ENCODE measurements at regions not wholly inside any gene's neighbourhood (a gene's known extent, or its start where the extent isn't known, plus 50 kb on each side); places are given as distances from the start of the nearest gene placed in this dataset. TPM values are rescaled to one million over a fixed set of nuclear protein-coding genes. Genes with fewer than 3 reads are reported as not detected.

DNA sequence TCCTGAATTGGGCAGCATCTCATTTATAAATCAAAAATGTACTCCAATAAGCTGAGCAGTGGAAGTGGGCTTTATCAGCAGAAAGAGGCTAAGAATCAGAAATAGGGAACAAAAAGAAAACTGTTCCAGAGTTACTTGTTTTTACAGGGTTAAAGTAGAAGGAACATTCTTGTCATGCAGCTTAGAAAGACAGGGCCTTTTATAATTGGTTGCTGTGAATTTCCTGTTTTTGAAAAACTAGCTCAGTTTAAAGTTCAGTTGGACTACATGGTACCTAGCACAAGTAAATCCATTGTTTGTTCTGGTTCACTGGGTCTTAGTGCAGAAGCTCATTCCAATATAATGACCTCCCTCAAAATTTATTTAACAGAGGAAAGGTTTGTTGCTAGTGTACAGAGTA is 200.8 kb downstream of the GRIA2 start:
- TF ChIP-seq, protein P1, sequence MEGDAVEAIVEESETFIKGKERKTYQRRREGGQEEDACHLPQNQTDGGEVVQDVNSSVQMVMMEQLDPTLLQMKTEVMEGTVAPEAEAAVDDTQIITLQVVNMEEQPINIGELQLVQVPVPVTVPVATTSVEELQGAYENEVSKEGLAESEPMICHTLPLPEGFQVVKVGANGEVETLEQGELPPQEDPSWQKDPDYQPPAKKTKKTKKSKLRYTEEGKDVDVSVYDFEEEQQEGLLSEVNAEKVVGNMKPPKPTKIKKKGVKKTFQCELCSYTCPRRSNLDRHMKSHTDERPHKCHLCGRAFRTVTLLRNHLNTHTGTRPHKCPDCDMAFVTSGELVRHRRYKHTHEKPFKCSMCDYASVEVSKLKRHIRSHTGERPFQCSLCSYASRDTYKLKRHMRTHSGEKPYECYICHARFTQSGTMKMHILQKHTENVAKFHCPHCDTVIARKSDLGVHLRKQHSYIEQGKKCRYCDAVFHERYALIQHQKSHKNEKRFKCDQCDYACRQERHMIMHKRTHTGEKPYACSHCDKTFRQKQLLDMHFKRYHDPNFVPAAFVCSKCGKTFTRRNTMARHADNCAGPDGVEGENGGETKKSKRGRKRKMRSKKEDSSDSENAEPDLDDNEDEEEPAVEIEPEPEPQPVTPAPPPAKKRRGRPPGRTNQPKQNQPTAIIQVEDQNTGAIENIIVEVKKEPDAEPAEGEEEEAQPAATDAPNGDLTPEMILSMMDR (IDR thresholded peaks at IDR 0.05; ENCODE audit: insufficient read depth, low read length) = no peak
- DNase-seq (ENCODE audit: low read depth) = no peak
- H3K4me3 ChIP-seq (ENCODE audit: low read depth, low read length) = no peak overlapping the region

Small RNAs in the stretch of these regions (small RNA-seq; reads per million reads assigned to genes)
- not detected for gene RF00019

All from fibroblast of the aortic adventitia (primary cell).